K562 (cell line): ENCODE measurements at regions not wholly inside any gene's neighbourhood (a gene's known extent, or its start where the extent isn't known, plus 50 kb on each side); places are given as distances from the start of the nearest gene placed in this dataset.

Experiments
- ADNP ChIP-seq: fragments of 200-800 bp; sonication (Bioruptor generic); IDR thresholded peaks from 2 replicates; pipeline ENCODE4 v1.6.1; 2016; ENCODE audit warnings: missing genetic modification characterization, missing compliant biosample characterization
- CTCF ChIP-seq, 3 experiments: IDR thresholded peaks in 2 of 3; conservative IDR thresholded peaks in 1 of 3; 2 replicates each; pipeline ENCODE4 v1.5.1; 2011 to 2012; ENCODE audit warnings: low read length in 3 of 3, mild to moderate bottlenecking in 3 of 3, control low read depth in 2 of 3, improper control_type of control experiment in 1 of 3, inconsistent platforms in 1 of 3, low read depth in 1 of 3, mixed read lengths in 1 of 3, moderate library complexity in 1 of 3; ENCODE audit not compliant: insufficient read depth in 2 of 3
- E2F6 ChIP-seq, 2 experiments: IDR thresholded peaks; 2 replicates each; pipeline ENCODE4 v1.6.1; 2011; ENCODE audit warnings: borderline replicate concordance in 1 of 2, control low read depth in 1 of 2, low read depth in 1 of 2, low read length in 1 of 2, mild to moderate bottlenecking in 1 of 2, mixed read lengths in 1 of 2, moderate library complexity in 1 of 2; ENCODE audit not compliant: insufficient read depth in 1 of 2, insufficient read length in 1 of 2, poor library complexity in 1 of 2, severe bottlenecking in 1 of 2; ENCODE audit errors: extremely low read depth in 1 of 2
- EZH2 ChIP-seq: IDR thresholded peaks from 2 replicates; pipeline ENCODE4 v1.6.1; 2012; ENCODE audit warnings: low read depth, mild to moderate bottlenecking, inconsistent platforms, low read length, borderline replicate concordance
- HDAC8 ChIP-seq: fragments of 450-650 bp; IDR thresholded peaks from 2 replicates; pipeline ENCODE4 v1.6.1; 2016; ENCODE audit warnings: mild to moderate bottlenecking, missing genetic modification characterization, moderate library complexity, missing compliant biosample characterization
- HSF4 ChIP-seq: fragments of 250-450 bp; sonication (Bioruptor Pico); IDR thresholded peaks from 2 replicates; pipeline ENCODE4 v2.1.2; 2022; ENCODE audit warnings: mild to moderate bottlenecking, moderate library complexity, borderline replicate concordance
- KDM5B ChIP-seq: fragments of 200-600 bp; sonication (generic); IDR thresholded peaks from 2 replicates; pipeline ENCODE4 v1.6.1; 2012; ENCODE audit warnings: low read depth, mild to moderate bottlenecking, moderate library complexity, low read length, control low read depth, inconsistent platforms; ENCODE audit not compliant: insufficient replicate concordance
- NR1H2 ChIP-seq: sonication (generic); formaldehyde crosslinking; IDR thresholded peaks from 2 replicates; pipeline ENCODE4 v1.4.0; 2020; ENCODE audit warnings: mild to moderate bottlenecking, missing genetic modification reagents
- RBM15 ChIP-seq: fragments of 200-400 bp; formaldehyde crosslinking; IDR thresholded peaks from 2 replicates; pipeline ENCODE4 v1.6.1; 2018; ENCODE audit warnings: mild to moderate bottlenecking, low read length, moderate library complexity; ENCODE audit not compliant: insufficient read depth
- UBTF ChIP-seq, 2 experiments: IDR thresholded peaks; 2 replicates each; pipeline ENCODE4 v1.6.1; 2012; ENCODE audit warnings: improper control_type of control experiment in 2 of 2, low read depth in 2 of 2, low read length in 2 of 2, borderline replicate concordance in 1 of 2
- USF2 ChIP-seq: sonication (generic); formaldehyde crosslinking; IDR thresholded peaks from 2 replicates; pipeline ENCODE4 v1.5.0; 2020; ENCODE audit warnings: missing genetic modification reagents
- ZZZ3 ChIP-seq: fragments of 450-650 bp; IDR thresholded peaks from 2 replicates; pipeline ENCODE4 v1.6.1; 2016; ENCODE audit warnings: antibody characterized with exemption, mild to moderate bottlenecking, moderate library complexity

- TF ChIP-seq ZZZ3 (no peak), USF2 (CRISPR knock-in tag) (no peak), ADNP (tag) (no peak), EZH2 (no peak), E2F6 (IDR thresholded peaks at IDR 0.05; ENCODE audit: borderline replicate concordance in 1 of 2, extremely low read depth in 1 of 2, insufficient read depth in 1 of 2, insufficient read length in 1 of 2, low read depth in 1 of 2, low read length in 1 of 2, poor library complexity in 1 of 2, severe bottlenecking in 1 of 2) (no peak), UBTF (IDR thresholded peaks at IDR 0.05; ENCODE audit: borderline replicate concordance in 1 of 2, low read depth in 2 of 2, low read length in 2 of 2) (no peak), NR1H2 (CRISPR knock-in tag) (no peak), HSF4 (no peak), HDAC8 (tag) (no peak), CTCF (IDR thresholded peaks at IDR 0.05 in 2 of 3, conservative IDR thresholded peaks at IDR 0.05 in 1 of 3; ENCODE audit: insufficient read depth in 2 of 3, low read depth in 1 of 3, low read length in 3 of 3) (no peak), RBM15 (no peak), KDM5B (no peak)
Measured at GRCh38 chr12:30570211-30570890, 125.3 kb downstream of the IPO8 start.
